Stimulated activated CD4-positive, alpha-beta T cell treated with anti-CD3 and anti-CD28 coated beads, Interleukin-15, amount 100 ng/mL, for 48 hours (primary cell): ENCODE measurements at regions not wholly inside any gene's neighbourhood (a gene's known extent, or its start where the extent isn't known, plus 50 kb on each side); places are given as distances from the start of the nearest gene placed in this dataset.

Experiments used
- DNase-seq, 2 donors: peaks; one replicate each; pipeline ENCODE4 v3.0.0-alpha.2; 2020; ENCODE audit warnings: low read depth in 2 of 2

DNA sequence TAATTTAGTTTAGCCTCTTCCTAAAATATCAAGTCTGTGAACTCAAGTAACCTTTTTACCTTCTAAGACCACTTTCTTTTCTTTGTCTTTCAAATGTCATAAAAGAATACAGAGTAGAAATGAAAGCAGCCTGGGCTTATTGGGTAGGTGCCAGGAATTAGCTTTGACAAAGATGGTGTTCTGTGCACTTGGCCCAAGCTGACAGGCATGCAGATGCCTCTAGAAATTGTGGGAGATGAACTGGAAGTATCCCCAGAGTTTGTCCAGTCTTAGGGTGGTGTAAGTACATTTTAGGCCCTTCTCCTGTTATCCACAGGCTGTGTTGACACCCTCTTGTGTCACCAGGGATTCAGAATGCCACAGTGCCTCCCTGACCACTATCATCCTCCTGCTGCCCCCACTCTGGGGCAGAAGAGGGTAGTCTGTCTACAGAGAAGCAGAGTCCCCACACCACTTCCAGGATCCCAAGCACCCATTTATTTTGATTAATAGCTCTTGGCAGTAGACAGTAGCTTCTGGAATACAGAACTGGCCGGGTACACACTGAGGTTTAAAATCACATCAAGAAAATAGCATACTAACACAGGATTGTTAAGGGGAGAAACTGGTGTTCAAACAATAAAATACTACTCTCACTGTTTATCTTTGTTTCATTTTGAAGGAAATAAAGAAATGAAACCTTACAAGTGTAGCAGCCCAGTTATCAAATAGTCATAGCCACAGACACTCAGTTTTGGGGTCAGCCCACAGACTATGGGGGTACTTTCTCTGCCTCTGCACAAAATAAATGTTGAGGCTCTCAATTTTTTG is 343.2 kb downstream of the KCNRG start:
- DNase-seq, result no peak

DNA sequence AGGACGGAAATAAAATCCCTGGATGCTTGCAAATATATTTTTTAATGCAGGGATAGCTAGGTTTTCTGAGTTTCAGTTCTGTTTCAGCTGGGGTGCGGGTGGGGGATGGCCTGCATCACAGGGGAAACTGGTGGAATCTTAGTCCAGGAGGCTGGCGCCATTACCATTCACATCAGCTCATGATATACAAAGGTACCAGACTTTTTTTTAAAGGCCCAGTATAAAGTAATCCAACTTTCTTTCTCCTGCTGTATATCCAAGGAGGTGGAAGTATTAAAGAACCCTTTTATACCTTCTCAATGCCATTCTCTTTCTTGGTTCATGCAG is 343.8 kb downstream of the KCNRG start:
- DNase-seq, result no peak

DNA sequence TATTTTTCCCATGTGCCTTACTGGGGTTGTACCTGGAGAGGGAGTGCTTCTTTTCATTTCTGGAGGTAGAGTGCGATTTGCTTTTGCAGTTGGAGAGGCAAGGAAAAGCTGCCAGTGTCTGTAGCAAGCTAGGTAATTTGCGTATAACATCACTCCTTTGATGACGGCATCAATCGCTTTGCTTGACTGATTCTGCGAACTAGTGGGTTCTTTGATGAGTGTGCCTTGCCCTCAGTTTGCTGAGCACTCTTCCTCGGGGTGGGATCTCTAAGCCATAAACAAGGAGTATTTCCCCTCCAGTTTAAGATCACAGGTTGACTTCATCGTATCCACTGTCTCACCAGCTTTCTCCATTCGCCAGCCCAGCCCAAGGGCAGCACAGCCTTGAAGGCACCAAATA is 344.5 kb downstream of the KCNRG start:
- DNase-seq, result peak in 1 of 2 donors; percentile 11

DNA sequence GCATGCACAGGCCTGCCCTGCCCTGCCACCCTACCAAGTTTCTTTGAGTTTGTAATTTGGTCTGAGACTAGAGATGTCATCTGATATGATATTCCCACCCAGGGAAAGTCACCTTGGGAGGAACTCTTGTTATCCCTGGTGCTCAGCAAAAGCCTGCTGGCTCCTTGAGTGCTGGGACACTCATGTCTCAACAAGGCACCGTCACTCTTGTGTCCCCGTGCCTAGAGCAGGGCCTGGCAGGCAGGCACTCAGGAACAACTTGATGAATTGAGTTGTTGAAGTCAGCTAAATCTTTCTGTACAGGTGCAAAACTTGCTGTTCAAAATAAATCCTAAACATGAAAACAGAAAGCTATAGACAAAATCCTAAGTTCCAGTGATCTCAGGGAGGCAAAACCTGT is 345.4 kb downstream of the KCNRG start:
- no peak for DNase-seq

DNA sequence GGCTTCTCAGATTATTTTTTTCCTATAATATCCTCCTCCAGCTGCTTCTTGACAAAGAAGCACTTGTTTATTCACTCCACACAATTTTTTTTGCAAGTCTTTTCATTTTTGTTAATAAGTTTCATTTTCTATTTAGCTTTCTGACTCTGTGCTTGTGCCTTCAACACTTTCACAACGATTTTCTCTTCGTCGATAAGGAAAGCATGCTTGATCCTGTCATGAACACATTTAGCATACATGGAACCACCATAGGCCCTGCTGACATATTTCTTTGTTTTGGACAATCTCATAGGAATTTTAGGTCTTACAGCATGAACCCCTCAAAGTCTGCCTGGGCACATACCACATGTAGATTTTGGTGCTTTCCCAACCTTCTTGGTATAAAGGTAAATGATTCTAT is 346.0 kb downstream of the KCNRG start:
- no peak for DNase-seq

DNA sequence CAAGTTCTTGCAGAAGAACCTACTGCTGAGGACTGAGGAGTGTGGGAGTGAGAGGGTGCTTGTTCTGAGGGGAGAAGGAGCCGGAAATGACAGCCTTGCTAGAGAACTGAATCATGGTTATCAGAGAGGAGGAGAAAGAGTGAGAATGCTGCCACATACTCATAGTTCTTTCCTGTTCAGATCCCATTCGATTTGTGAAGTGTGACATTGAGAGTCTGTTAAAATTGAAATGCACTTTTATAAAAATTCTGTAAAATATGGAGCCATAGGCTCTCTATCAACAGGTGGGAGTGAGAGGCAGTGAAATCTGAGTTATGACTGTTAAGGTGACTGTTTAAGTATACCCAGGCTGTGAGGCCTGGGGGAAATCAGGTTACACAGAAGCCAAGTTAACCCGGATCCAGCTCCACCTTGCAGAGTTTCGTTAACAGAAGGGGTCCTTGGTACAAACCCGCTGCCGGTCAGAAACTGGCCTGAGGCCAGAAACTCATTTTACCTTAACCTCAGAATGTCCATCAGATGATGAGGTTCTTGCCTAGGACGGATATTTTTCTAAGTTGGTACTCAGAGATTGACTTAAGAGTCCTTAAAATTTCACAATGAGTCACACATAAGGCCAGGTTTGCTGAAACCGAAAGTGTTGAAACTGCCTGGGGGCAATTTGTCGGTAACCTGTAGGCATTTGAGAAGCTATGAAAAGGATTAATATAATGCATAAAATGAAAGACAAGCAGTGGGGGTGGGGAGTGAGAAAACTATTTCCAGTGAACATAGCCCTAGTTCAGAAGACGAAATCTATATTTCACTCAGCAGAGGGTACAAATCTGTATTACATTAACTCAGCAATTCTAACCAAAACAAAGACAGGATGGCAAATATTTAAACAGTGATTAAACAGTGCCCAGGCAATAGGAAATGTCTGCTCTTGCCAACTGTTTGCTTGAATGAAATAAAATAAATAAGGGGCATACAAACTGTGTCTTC is 350.5 kb downstream of the KCNRG start:
- DNase-seq, result peak in 1 of 2 donors; percentile 33

DNA sequence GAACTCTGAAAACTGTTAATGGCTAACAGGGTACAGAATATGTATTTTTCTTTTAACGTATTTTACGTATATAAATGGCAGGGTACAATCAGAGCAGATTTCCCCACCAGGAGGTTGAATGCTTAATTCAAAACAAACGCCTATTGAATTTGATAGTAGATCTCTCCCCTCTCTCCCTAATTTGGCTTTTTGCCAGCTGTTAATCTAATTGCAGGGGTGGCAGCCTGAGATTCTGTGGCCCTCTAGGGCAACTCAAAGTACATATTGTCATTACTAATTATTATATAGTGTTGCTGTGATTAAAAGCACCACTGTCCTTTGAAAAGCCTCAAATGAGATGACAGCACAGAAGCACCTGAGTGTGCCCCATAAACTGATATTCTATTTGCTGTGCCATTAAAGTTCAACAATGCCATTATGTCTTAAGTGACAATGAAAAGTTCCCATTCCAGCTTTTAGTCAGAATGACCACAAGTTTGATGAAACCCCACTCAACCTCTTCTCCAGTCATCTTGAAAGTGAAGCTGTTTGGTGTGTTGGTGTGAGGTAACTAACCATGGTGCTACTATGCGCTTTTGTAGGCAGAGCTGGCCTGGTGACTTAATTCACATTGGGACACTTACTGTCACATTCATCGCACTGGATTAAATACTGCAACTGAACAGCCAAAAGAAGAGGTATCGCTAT is 351.4 kb downstream of the KCNRG start:
- peak; percentile 10 to 33 for DNase-seq

DNA sequence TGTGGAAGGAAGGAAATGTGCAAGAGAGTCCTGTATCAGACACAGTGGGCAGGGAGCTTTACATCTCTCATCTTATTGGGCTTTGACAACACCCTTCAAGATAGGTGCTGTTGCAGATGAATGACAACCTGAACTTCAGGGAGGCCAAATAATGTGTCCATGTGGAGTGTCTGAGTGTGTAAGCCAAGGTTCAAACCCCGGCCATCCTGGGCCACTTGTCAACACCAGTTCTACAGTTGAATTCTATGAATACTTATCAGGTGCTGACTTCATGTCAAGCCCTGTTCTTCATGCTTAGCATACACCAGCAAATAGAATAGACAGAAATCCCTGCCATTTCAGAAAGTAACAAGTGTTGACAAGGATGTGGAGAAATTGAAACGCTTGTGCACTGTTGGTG is 354.4 kb downstream of the KCNRG start:
- DNase-seq, result no peak

DNA sequence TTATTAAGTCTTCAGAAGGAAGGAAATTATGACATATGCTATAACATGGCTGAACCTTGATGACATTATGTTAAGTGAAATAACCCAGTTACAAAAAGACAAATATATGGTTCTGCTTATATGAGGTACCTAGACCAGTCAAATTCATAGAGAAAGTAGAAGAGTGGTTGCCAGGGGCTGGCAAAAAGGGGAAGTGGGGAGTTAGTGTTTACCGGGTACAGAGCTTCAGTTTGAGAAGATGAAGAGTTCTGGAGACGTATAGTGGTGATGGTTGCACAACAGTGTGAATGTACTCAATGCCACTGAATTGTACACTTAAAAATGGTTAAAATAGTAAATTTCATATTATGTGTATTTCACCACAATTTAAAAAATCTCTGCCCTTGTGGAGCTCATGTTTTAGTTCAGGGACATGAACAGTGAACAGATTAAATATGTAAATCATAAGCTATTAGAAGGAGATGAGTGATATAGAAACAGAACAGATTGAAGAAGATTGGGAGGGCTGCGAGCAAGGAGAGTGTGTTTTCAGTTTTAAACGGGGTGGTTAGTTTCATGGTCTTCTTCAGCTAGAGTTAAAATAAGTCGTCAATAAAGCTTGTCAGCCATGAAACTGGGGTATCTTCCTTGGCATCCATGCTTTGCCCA is 355.2 kb downstream of the KCNRG start:
- DNase-seq, result no peak

DNA sequence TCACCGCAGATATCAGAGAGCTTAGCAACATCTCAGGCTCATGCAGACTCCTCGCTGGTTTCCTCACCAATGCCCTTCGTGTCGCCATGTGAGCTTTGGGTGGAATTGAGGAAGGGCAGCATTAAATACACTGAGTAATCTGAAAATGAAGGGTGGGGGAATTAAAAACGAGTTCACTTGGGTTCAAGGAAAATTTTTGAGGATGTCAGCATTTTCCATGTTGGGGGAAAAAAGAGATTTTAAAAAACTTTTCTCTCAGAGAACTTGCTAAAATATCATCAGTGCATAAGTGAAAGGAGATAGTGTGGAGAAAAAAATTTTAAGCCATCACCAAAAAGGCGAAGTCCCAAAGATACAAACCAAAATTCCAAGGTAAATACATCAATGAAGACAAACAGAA is 359.3 kb downstream of the KCNRG start:
- DNase-seq, result no peak

DNA sequence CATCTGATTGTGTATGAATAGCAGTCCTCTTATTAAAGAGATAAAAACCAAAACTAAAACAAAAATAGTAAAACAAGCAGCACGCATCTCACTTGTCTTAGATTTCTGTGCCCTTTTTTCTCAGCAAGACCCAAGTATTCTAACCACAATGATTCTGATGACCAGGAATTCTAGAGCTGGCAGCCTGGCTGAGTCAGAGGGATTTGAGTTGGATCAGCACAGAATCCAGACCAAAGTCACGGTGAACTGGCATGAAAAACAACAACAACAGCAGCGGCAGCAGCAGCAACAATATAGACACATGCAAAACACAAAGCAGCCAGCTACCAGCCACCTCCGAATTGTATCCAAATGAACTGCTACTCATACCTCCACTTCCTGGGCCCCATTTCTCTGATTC is 360.5 kb downstream of the KCNRG start:
- no peak for DNase-seq

DNA sequence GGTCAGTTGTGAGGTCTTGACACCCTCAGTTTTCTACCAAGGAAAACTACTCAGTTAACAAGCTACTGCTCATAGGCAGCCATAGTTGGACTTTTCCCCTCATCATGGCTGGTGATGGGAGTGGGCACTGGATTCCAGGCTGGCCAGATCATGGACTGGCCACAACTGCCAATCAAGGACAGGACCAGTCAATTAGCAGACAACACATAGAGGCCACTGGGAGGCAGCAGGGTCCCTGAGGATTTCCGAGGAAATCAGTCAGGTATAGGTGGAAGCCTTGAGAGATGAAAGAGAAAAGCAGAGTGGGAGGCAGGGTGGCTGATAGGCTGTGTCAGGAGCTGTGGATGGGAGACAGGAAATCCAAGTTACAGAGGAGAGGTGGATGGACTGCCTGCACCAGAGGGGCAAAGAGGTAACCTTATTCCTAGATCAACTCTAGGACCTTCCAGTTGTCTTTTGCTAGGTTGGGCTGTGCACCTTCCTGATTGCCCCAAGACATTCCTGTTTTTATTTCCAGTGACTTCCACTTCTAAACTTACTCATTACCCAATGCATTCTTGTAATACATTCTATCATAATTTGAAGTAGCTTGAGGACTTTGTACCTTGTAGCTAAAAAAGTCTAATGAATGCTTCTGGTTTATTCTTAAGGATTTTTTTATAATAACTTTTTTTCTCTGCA is 361.8 kb downstream of the KCNRG start:
- DNase-seq, result no peak

DNA sequence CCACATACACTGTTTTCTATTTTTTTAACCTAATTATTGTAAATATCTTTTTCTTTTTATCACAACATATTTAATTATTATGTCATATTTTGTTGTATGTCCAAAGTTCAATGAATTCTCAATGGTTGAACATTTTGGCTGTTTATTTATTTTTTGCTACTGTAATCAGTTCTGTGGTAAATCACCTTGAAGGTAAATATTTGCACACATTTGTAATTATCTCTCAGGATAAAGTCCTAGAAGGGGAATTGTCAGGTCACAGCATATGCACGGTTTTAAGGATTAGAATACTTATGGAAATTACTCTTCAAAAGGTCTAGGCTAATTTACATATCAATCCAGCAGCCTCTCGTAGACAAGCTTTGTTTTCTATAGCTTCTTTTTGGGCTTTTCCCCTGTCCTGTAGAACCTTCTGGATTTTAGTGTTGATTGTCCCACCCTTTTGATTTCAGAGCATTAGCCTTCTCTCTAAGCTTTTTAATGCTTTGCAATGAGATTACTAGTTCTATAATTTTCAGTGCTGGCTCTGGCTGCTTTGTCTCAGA is 362.6 kb downstream of the KCNRG start:
- DNase-seq, result no peak

DNA sequence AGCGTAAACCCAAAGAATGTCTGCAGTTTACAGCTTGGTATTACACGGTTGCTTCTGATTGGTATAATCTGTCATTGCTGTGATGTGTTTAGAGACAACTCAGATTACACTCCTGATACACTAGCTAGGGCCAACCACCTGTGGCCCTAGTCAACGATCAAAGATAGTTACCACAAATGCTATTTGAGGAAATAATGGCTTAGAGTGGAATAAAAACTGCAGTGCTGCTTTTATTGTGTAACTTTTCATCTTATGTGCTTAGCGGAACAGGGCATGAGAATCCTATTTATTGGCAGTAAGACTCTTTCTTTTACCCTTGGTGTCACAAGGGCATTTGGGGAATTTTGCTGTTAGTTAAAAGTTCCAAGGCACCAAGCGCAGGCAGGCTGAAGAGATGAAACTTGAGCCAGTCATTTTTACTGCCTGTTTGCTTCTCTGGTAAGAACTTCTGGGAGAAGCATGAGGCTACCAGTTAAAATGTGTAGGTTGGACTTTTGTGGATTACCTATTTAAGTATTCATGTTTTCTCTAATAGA is 363.3 kb downstream of the KCNRG start:
- DNase-seq, result no peak

DNA sequence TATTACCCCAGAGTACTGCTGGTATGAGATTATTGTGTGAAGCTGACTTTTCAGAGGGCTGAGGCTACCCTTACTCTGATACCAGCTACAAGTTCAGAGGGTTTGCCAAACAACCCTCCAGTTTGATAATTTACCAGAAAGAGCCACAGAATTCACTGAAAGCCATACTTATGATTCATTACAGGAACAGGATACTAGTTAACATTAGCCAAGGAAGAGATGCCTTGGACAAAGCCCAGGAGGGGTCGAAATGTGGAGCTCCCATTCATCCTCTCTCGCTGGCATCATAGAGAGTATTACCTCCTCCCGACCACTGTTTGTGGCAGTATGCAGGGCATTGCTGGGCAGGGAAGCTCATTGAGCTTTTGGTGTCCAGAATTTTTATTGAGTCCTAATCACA is 364.3 kb downstream of the KCNRG start:
- DNase-seq, result no peak

DNA sequence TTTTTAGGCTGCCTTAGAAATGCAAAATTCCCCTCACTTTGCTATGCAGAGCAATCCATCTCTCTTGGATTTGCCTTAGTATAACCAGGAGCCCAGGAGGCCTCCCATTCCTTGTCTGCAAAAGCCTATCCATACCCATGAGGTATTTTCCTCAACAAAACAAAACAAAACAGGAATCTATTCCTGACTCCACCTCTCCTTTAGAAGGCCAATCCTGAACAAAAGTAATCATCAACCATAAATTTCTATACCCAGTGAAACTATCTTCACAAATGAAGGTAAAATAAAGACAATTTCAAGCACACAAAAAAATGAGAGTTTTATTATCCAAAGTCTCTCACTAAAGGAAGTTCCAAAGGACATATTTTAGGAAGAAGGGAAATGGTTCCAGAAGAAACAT is 365.7 kb downstream of the KCNRG start:
- DNase-seq, result no peak

DNA sequence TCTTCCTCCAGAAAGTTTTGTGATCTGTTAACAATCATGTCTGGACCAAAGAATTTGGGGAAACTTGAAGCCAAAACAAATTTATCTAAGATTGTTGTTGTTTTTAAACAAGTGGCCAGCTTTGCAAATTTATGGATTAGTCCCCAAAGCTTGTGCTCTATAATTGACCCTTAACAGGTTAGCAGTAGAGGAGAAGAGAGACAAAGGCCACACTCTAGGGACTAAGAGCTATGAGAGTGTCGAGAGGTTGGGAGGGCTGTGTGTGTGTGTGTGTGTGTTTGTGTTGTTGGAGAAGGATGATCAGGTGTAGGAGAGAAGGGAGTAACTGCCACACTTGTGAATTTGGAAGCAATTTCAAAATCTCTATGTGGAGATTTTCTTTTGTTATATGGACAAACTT is 367.3 kb downstream of the KCNRG start:
- DNase-seq, result no peak

DNA sequence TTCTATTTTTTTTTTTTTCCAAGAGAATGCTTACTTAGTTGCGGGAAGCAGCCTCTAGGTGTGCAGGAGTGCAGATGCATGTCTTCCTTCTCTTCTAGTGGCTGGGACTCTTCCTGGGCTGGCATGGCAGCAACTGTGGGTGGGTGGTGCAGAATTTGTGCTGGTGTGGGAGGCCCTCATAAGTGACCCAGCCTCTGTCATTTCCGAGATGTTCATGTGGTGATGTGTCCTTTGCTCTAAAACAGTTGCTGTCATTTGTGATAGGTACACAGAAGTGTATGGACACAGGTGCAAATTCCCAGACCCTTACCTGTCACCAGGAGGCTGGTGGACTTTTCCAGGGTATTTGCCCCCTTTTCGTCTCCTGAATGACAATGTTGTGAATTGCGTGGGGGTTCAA is 367.7 kb downstream of the KCNRG start:
- no peak for DNase-seq

DNA sequence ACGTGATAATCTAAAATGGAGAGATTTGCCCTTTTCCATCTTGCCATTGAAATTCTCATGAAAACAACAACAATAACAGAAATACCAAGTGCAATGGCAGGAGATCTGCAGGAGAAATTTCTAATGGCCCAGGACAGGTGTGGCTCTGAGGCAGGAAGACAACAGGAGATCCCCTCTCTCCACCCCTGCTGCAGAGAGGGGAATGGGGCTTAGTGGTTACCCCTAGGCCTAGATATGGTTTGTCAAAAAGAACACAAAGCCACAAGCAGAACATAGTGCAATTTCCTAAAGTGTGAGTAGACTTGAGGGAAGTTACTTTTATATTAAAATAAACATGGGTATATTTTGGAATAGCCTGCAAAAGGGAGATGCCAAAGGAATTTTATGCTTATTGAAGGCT is 369.5 kb downstream of the KCNRG start:
- DNase-seq, result no peak

DNA sequence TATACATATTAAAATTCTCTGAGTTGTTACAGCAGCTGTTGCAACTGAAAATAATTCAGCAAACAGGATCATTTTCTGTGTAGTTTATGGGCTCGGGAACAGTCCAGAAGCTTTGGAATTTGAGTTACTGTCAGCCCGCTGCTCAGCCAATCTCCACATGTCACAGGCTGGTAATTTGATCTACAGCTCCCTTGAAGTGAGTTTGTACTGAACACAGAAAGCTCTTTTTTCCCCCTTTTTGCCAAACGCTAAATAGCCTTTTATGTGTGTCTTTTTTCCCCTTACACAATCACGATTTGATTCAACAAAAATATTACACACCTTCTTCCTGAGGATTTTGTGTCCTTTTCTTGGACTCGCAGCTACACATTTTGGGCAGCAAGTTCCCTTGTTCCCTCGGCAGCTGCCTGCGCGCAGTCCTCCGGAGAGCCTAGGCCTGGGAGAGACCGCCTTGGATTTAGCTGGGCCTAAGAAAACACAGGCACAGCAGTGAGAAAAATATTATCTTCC is 371.4 kb downstream of the KCNRG start:
- DNase-seq, result no peak
